ENCODE measurements at regions not wholly inside any gene's neighbourhood (a gene's known extent, or its start where the extent isn't known, plus 50 kb on each side); places are given as distances from the start of the nearest gene placed in this dataset.

DNA sequence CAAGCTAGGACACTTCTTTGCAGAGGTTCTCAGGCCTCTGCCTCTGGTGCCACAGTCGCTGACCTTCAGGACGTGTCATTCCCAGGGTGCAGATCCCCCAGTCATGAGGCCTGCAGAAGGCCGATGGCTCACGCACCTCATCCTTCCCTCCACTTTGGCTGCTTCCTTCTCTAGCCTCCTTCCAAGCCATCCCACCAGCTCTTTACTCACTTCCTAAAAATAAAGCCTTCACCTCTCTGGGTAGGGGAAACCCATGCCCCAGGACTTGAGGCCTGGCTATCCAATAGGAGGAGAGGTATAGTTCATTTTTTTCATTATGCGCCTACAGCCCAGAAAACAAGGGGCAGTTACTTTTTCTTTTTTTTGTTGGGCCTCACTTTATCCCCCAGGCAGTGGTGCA lies 91.4 kb downstream of the B3GNT2 start (continued):
- TF ChIP-seq CEBPB (IDR thresholded peaks at IDR 0.05; ENCODE audit: low read depth) (no peak), CBX3 (IDR thresholded peaks at IDR 0.05; ENCODE audit: low read depth) (no peak), SP1 (IDR thresholded peaks at IDR 0.05; ENCODE audit: low read depth) (no peak), EZH2phosphoT487 (IDR thresholded peaks at IDR 0.05; ENCODE audit: borderline replicate concordance) (no peak), POLR2A (IDR thresholded peaks at IDR 0.05; ENCODE audit: borderline replicate concordance, extremely low read depth, insufficient read depth, insufficient read length) (no peak), ATF3 (IDR thresholded peaks at IDR 0.05) (no peak), SRF (IDR thresholded peaks at IDR 0.05; ENCODE audit: low read depth) (no peak), ZFX (IDR thresholded peaks at IDR 0.05) (no peak)

- intact Hi-C loops (cut with micrococcal nuclease), result no loop called here
- H3K9me2 ChIP-seq (ENCODE audit: insufficient read depth), result no peaks in the 10 kb centered on the region
- DNase-seq (ENCODE audit: low read depth, low spot score) (no peak), ATAC-seq (no peak)
- TF ChIP-seq CBX3 (IDR thresholded peaks at IDR 0.05; ENCODE audit: low read depth) (no peak), POLR2A (IDR thresholded peaks at IDR 0.05; ENCODE audit: borderline replicate concordance, extremely low read depth, insufficient read depth, insufficient read length) (no peak), YY1 (IDR thresholded peaks at IDR 0.05; ENCODE audit: extremely low read depth, insufficient replicate concordance, low read depth, low read length) (no peak), TCF7L2 (IDR thresholded peaks at IDR 0.05; ENCODE audit: borderline replicate concordance, extremely low read depth, insufficient read depth, insufficient read length) (no peak), REST (IDR thresholded peaks at IDR 0.05; ENCODE audit: low read depth) (no peak), EGR1 (IDR thresholded peaks at IDR 0.05; ENCODE audit: low read depth) (no peak), SRF (IDR thresholded peaks at IDR 0.05; ENCODE audit: low read depth) (no peak)
- TF ChIP-seq, protein P1, sequence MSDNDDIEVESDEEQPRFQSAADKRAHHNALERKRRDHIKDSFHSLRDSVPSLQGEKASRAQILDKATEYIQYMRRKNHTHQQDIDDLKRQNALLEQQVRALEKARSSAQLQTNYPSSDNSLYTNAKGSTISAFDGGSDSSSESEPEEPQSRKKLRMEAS (IDR thresholded peaks at IDR 0.05), result no peak
- H3K36me3 ChIP-seq (ENCODE audit: control insufficient read depth in 1 of 2, insufficient read depth in 2 of 2, low read length in 2 of 2), result no peaks in the 10 kb centered on the region
- CTCF ChIA-PET, result no interaction called here
- RAD21 ChIA-PET (ENCODE audit: low non-redundant PET in 1 of 2, low total read pairs in 2 of 2, uncharacterized antibody in 2 of 2, unreplicated experiment in 2 of 2), result no interaction called here
- H3K27ac ChIP-seq (ENCODE audit: low read depth, low read length), result no peak overlapping the region
- no TSS peak for BruUV-seq (replicated peaks)
- H3K4me3 ChIP-seq (replicated peaks in 1 of 2; ENCODE audit: low read depth in 1 of 2, low read length in 2 of 2), result no peak overlapping the region
- H4K20me1 ChIP-seq (ENCODE audit: insufficient read depth), result no peaks in the 10 kb centered on the region
- H3K79me2 ChIP-seq (ENCODE audit: insufficient read depth, low read length), result no peaks in the 10 kb centered on the region
- H2AFZ ChIP-seq (ENCODE audit: low read depth, low read length, poor library complexity, severe bottlenecking), result no peak overlapping the region
- no peaks in the 10 kb centered on the region for H3K27me3 ChIP-seq (ENCODE audit: insufficient read depth, low read length)
- H3K9ac ChIP-seq (ENCODE audit: low read length), result no peak overlapping the region
- H3K4me1 ChIP-seq (ENCODE audit: control insufficient read depth in 1 of 2, insufficient read depth in 2 of 2, low read length in 2 of 2), result peaks cover 12% of the 10 kb centered on the region in 2 experiments
- H3K9me3 ChIP-seq (ENCODE audit: control insufficient read depth in 1 of 2, insufficient read depth in 1 of 2, low read depth in 1 of 2, low read length in 2 of 2), result peaks cover 0 to 8% of the 10 kb centered on the region in 2 experiments; a peak in 3 of 4 replicates
- POLR2A ChIA-PET, result no interaction called here
- no peak overlapping the region for H3K4me2 ChIP-seq (ENCODE audit: low read length)
Measured at GRCh38 chr2:62286089-62286785, 90.3 kb downstream of the B3GNT2 start.

Data from HCT116 (cell line).